KMS-11 (cell line): ENCODE measurements at regions not wholly inside any gene's neighbourhood (a gene's known extent, or its start where the extent isn't known, plus 50 kb on each side); places are given as distances from the start of the nearest gene placed in this dataset.

ENCODE experiments used
- H2AFZ ChIP-seq: fragments of 200-600 bp; sonication (generic); 2 replicates; pipeline ENCODE4 v1.6.1; 2016; ENCODE audit warnings: antibody characterized with exemption, mixed run types, low read depth
- H3K27ac ChIP-seq: fragments of 200-600 bp; sonication (generic); 2 replicates; pipeline ENCODE4 v1.6.1; 2016; ENCODE audit warnings: mild to moderate bottlenecking, mixed run types
- H3K27me3 ChIP-seq: fragments of 200-600 bp; sonication (generic); 2 replicates; pipeline ENCODE4 v1.6.1; 2017; ENCODE audit warnings: mild to moderate bottlenecking, low read depth, mixed run types, moderate library complexity; ENCODE audit not compliant: insufficient read depth
- H3K36me3 ChIP-seq: fragments of 200-600 bp; sonication (generic); 2 replicates; pipeline ENCODE4 v1.6.1; 2017; ENCODE audit warnings: mild to moderate bottlenecking, mixed run types; ENCODE audit not compliant: insufficient read depth
- H3K4me1 ChIP-seq: fragments of 200-600 bp; sonication (generic); 2 replicates; pipeline ENCODE4 v1.6.1; 2016; ENCODE audit warnings: mild to moderate bottlenecking, low read depth, mixed run types; ENCODE audit not compliant: poor library complexity, severe bottlenecking
- H3K4me2 ChIP-seq: fragments of 200-600 bp; sonication (generic); 2 replicates; pipeline ENCODE4 v1.7.0; 2016; ENCODE audit warnings: mild to moderate bottlenecking, mixed run types
- H3K4me3 ChIP-seq: fragments of 200-600 bp; sonication (generic); IDR thresholded peaks from 2 replicates; pipeline ENCODE4 v1.6.1; 2017; ENCODE audit warnings: low read depth, low read length, mixed read lengths; ENCODE audit not compliant: insufficient read depth
- H3K79me2 ChIP-seq: fragments of 200-600 bp; sonication (generic); 2 replicates; pipeline ENCODE4 v1.6.1; 2016; ENCODE audit warnings: low read depth, mixed run types; ENCODE audit not compliant: insufficient read depth
- H3K9ac ChIP-seq: fragments of 200-600 bp; sonication (generic); 2 replicates; pipeline ENCODE4 v1.6.1; 2016; ENCODE audit warnings: mild to moderate bottlenecking, mixed run types
- H4K20me1 ChIP-seq: fragments of 200-600 bp; sonication (generic); 2 replicates; pipeline ENCODE4 v1.6.1; 2016; ENCODE audit warnings: mild to moderate bottlenecking, mixed run types; ENCODE audit not compliant: insufficient read depth
- TF ChIP-seq, protein P1 (sequence below): fragments of 200-600 bp; sonication (generic); conservative IDR thresholded peaks from 2 replicates; pipeline ENCODE4 v1.6.1; 2017; ENCODE audit warnings: low read depth, mild to moderate bottlenecking, antibody characterized with exemption, low read length, moderate library complexity, mixed read lengths

DNA sequence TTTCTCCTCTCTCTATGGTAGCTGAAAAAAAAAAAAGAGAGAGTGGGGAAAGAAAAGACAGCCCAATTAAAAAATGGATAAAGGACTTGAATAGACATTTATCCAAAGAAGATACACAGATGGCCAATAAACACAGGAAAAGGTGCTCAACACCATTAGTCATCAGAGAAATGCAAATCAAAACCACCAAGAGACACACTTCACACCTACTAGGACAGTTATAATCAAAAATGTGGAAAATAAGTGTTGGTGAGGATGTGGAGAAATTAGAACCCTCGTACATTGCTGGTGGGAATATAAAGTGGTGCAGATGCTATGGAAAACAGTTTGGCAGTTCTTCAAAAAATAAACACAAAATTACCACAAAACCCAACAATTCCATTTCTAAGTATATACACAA, 172.4 kb upstream of the GRIN2B start:
- Histone ChIP-seq H2AFZ (no peak overlapping the region), H3K79me2 (no peaks in the 10 kb centered on the region), H3K4me2 (no peak overlapping the region), H3K4me1 (no peaks in the 10 kb centered on the region), H3K9ac (no peak overlapping the region), H3K4me3 (no peak overlapping the region), H3K27me3 (no peaks in the 10 kb centered on the region), H4K20me1 (no peaks in the 10 kb centered on the region), H3K36me3 (no peaks in the 10 kb centered on the region), H3K27ac (no peak overlapping the region)
- TF ChIP-seq, protein P1, sequence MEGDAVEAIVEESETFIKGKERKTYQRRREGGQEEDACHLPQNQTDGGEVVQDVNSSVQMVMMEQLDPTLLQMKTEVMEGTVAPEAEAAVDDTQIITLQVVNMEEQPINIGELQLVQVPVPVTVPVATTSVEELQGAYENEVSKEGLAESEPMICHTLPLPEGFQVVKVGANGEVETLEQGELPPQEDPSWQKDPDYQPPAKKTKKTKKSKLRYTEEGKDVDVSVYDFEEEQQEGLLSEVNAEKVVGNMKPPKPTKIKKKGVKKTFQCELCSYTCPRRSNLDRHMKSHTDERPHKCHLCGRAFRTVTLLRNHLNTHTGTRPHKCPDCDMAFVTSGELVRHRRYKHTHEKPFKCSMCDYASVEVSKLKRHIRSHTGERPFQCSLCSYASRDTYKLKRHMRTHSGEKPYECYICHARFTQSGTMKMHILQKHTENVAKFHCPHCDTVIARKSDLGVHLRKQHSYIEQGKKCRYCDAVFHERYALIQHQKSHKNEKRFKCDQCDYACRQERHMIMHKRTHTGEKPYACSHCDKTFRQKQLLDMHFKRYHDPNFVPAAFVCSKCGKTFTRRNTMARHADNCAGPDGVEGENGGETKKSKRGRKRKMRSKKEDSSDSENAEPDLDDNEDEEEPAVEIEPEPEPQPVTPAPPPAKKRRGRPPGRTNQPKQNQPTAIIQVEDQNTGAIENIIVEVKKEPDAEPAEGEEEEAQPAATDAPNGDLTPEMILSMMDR: no peak

DNA sequence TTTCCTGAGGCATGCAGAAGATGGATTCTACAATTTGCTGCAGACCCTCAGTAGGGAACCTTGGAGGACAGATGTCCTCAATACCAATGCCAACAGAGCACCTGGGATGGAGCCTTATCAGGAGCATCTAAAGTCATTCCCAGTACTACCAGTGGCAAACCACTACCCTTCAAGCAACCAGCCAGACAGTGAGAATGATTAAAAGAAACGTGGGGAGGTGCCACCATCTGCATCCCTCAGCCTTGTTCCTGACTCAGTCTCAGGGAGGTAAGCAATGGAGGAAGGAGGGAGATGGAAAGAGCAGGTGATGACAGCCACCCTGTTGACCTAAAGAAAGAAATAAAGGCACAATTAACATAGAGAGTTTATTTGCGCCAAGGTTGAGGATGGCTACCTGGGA, 175.2 kb upstream of the GRIN2B start:
- H4K20me1 ChIP-seq: no peaks in the 10 kb centered on the region
- H3K36me3 ChIP-seq: no peaks in the 10 kb centered on the region
- no peaks in the 10 kb centered on the region for H3K4me1 ChIP-seq
- no peak overlapping the region for H3K9ac ChIP-seq
- no peak overlapping the region for H3K4me3 ChIP-seq
- H2AFZ ChIP-seq: no peak overlapping the region
- H3K4me2 ChIP-seq: no peak overlapping the region
- TF ChIP-seq, protein P1: no peak
- H3K79me2 ChIP-seq: no peaks in the 10 kb centered on the region
- no peak overlapping the region for H3K27ac ChIP-seq
- H3K27me3 ChIP-seq: no peaks in the 10 kb centered on the region

DNA sequence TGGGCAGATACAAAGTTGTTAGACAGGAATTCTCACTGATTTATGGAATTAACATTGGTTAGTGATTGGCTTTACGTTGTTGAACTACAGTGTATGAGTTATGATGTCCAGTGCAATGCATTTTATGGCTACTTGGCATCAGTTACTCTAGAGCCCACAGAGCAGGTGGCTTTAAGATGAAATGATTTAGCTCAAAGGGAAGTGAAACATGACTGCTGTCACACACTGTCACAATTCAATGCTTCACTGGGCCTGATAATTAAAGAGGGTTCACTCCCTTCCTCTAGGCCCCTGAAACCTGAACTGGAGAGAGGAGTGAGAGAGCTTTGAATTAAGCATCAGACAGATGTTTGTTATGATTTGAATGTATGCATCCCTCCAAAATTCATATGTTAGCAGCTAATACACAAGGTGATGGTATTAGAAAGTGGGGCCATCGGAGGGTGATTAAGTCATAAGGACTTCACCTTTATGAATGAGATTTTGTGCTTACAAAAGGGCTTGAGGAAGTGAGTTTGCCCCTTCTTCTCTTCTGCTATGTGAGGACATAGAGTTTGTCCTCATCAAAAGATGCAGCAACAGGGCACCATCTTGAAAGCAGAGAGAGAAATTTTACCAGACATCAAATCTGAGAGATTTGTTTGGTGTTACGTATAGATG, 175.8 kb upstream of the GRIN2B start:
- no peak overlapping the region for H3K4me3 ChIP-seq
- H2AFZ ChIP-seq: no peak overlapping the region
- H3K79me2 ChIP-seq: no peaks in the 10 kb centered on the region
- H3K9ac ChIP-seq: no peak overlapping the region
- H3K4me1 ChIP-seq: no peaks in the 10 kb centered on the region
- H3K4me2 ChIP-seq: no peak overlapping the region
- H3K27ac ChIP-seq: no peak overlapping the region
- H3K36me3 ChIP-seq: no peaks in the 10 kb centered on the region
- no peaks in the 10 kb centered on the region for H3K27me3 ChIP-seq
- TF ChIP-seq, protein P1: no peak
- H4K20me1 ChIP-seq: no peaks in the 10 kb centered on the region

DNA sequence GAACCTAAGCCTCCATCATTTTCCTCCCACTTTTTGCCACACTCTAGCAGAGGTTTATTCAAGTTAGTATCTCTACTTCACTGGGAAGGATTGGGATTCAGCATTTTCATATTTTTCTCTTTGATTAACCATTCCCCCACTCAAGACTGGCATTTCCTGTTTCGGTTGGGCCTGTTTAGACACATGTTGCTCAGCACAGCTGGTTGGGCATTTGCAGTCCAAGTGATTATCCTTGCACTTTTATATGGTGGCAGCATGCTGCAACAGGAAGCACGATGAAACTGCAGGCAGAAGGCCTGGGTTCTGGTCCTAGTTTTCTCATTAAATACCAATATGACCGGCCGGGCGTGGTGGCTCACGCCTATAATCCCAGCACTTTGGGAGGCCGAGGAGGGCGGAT, 182.9 kb upstream of the GRIN2B start:
- TF ChIP-seq, protein P1: no peak
- Histone ChIP-seq H3K27ac (no peak overlapping the region), H3K9ac (no peak overlapping the region), H3K4me1 (no peaks in the 10 kb centered on the region), H2AFZ (no peak overlapping the region), H3K27me3 (no peaks in the 10 kb centered on the region), H3K79me2 (no peaks in the 10 kb centered on the region), H3K4me2 (no peak overlapping the region), H4K20me1 (no peaks in the 10 kb centered on the region), H3K36me3 (no peaks in the 10 kb centered on the region), H3K4me3 (no peak overlapping the region)
